Astrocyte (in vitro differentiated cells and primary cell): ENCODE measurements at regions not wholly inside any gene's neighbourhood (a gene's known extent, or its start where the extent isn't known, plus 50 kb on each side); places are given as distances from the start of the nearest gene placed in this dataset.

ENCODE experiments used
- DNase-seq: peaks from one replicate; pipeline ENCODE4 v3.0.0-alpha.2; 2010; ENCODE audit warnings: low read depth
- FAIRE-seq: peaks from 2 replicates; lab custom pipeline; 2011; peaks lifted over from hg19 to GRCh38; lab: Jason Lieb, UNC
- H2AFZ ChIP-seq: 2 replicates; pipeline ENCODE4 v1.6.0; 2012; ENCODE audit warnings: low read depth, low read length, inconsistent platforms
- H3K27ac ChIP-seq: 2 replicates; pipeline ENCODE4 v1.5.1; 2011; ENCODE audit warnings: low read depth, low read length, inconsistent platforms
- H3K27me3 ChIP-seq: 2 replicates; pipeline ENCODE4 v1.6.0; 2011; ENCODE audit warnings: low read length, inconsistent platforms; ENCODE audit not compliant: insufficient read depth
- H3K36me3 ChIP-seq: 2 replicates; pipeline ENCODE4 v1.5.1; 2011; ENCODE audit warnings: low read length, inconsistent platforms; ENCODE audit not compliant: insufficient read depth
- H3K4me1 ChIP-seq: 2 replicates; pipeline ENCODE4 v1.5.1; 2011; ENCODE audit warnings: low read length, inconsistent platforms; ENCODE audit not compliant: insufficient read depth
- H3K4me2 ChIP-seq: 2 replicates; pipeline ENCODE4 v1.6.0; 2012; ENCODE audit warnings: low read length, inconsistent platforms
- H3K4me3 ChIP-seq: 2 replicates; pipeline ENCODE4 v1.5.1; 2011; ENCODE audit warnings: low read depth, mild to moderate bottlenecking, low read length, inconsistent platforms; ENCODE audit not compliant: insufficient read depth
- H3K79me2 ChIP-seq: 2 replicates; pipeline ENCODE4 v1.6.0; 2012; ENCODE audit warnings: mild to moderate bottlenecking, low read length, inconsistent platforms; ENCODE audit not compliant: insufficient read depth
- H3K9ac ChIP-seq: 2 replicates; pipeline ENCODE4 v1.6.0; 2012; ENCODE audit warnings: mild to moderate bottlenecking, low read length, inconsistent platforms
- H3K9me3 ChIP-seq: 2 replicates; pipeline ENCODE4 v1.5.1; 2012; ENCODE audit warnings: low read depth, mild to moderate bottlenecking, low read length, inconsistent platforms; ENCODE audit not compliant: insufficient read depth
- H4K20me1 ChIP-seq: 2 replicates; pipeline ENCODE4 v1.6.0; 2012; ENCODE audit warnings: low read length, inconsistent platforms; ENCODE audit not compliant: insufficient read depth
- H3K27ac Mint-ChIP-seq: one replicate; pipeline ENCODE4 v1.8.0; 2021; ENCODE audit warnings: mild to moderate bottlenecking, mixed read lengths; ENCODE audit not compliant: unreplicated experiment
- H3K27me3 Mint-ChIP-seq: one replicate; pipeline ENCODE4 v1.8.0; 2021; ENCODE audit warnings: low read depth, mixed read lengths; ENCODE audit not compliant: unreplicated experiment
- H3K36me3 Mint-ChIP-seq: one replicate; pipeline ENCODE4 v1.8.0; 2021; ENCODE audit warnings: low read depth, mixed read lengths; ENCODE audit not compliant: unreplicated experiment
- H3K4me1 Mint-ChIP-seq: one replicate; pipeline ENCODE4 v1.8.0; 2021; ENCODE audit warnings: low read depth, mixed read lengths; ENCODE audit not compliant: unreplicated experiment
- H3K4me3 Mint-ChIP-seq: one replicate; pipeline ENCODE4 v1.8.0; 2021; ENCODE audit warnings: mild to moderate bottlenecking, moderate library complexity, mixed read lengths; ENCODE audit not compliant: unreplicated experiment
- H3K9me3 Mint-ChIP-seq: one replicate; pipeline ENCODE4 v1.8.0; 2021; ENCODE audit warnings: mild to moderate bottlenecking, mixed read lengths; ENCODE audit not compliant: unreplicated experiment
- EZH2 ChIP-seq: IDR thresholded peaks from 2 replicates; pipeline ENCODE4 v1.6.1; 2012; ENCODE audit warnings: mild to moderate bottlenecking, low read length, inconsistent platforms; ENCODE audit not compliant: insufficient read depth
- TF ChIP-seq, protein P1 (sequence below): IDR thresholded peaks from 2 replicates; pipeline ENCODE4 v1.5.1; 2011; ENCODE audit warnings: low read depth, mild to moderate bottlenecking, inconsistent platforms, low read length, moderate library complexity; ENCODE audit not compliant: insufficient read depth

- H3K36me3 Mint-ChIP-seq = no peaks in the 10 kb centered on the region
- no peaks in the 10 kb centered on the region for H3K27me3 ChIP-seq
- H3K27me3 Mint-ChIP-seq = no peaks in the 10 kb centered on the region
- H3K9ac ChIP-seq = no peak overlapping the region
- no peak overlapping the region for H3K4me3 Mint-ChIP-seq
- H3K4me3 ChIP-seq = no peak overlapping the region
- H4K20me1 ChIP-seq = no peaks in the 10 kb centered on the region
- peaks cover 2% of the 10 kb centered on the region for H3K9me3 Mint-ChIP-seq
- H3K79me2 ChIP-seq = no peaks in the 10 kb centered on the region
- H3K36me3 ChIP-seq = no peaks in the 10 kb centered on the region
- no peak overlapping the region for H3K4me2 ChIP-seq
- FAIRE-seq (no peak), DNase-seq (no peak)
- no peaks in the 10 kb centered on the region for H3K4me1 Mint-ChIP-seq
- H3K27ac Mint-ChIP-seq = no peak overlapping the region
- H3K9me3 ChIP-seq = no peaks in the 10 kb centered on the region
- no peaks in the 10 kb centered on the region for H3K4me1 ChIP-seq
- no peak overlapping the region for H2AFZ ChIP-seq
- TF ChIP-seq, protein P1, sequence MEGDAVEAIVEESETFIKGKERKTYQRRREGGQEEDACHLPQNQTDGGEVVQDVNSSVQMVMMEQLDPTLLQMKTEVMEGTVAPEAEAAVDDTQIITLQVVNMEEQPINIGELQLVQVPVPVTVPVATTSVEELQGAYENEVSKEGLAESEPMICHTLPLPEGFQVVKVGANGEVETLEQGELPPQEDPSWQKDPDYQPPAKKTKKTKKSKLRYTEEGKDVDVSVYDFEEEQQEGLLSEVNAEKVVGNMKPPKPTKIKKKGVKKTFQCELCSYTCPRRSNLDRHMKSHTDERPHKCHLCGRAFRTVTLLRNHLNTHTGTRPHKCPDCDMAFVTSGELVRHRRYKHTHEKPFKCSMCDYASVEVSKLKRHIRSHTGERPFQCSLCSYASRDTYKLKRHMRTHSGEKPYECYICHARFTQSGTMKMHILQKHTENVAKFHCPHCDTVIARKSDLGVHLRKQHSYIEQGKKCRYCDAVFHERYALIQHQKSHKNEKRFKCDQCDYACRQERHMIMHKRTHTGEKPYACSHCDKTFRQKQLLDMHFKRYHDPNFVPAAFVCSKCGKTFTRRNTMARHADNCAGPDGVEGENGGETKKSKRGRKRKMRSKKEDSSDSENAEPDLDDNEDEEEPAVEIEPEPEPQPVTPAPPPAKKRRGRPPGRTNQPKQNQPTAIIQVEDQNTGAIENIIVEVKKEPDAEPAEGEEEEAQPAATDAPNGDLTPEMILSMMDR = no peak
- no peak for TF ChIP-seq EZH2
- no peak overlapping the region for H3K27ac ChIP-seq
Observed at GRCh38 chr9:29861803-29862202, 2288.5 kb upstream of the C9orf72 start.

GRCh38 chr9:29865764-29866313, 2292.6 kb upstream of the C9orf72 start:
- Histone ChIP-seq H3K27ac (no peak overlapping the region), H3K27me3 (no peaks in the 10 kb centered on the region), H3K36me3 (no peaks in the 10 kb centered on the region), H2AFZ (no peak overlapping the region), H3K9ac (no peak overlapping the region), H3K4me2 (no peak overlapping the region), H3K4me1 (no peaks in the 10 kb centered on the region), H4K20me1 (no peaks in the 10 kb centered on the region), H3K9me3 (no peaks in the 10 kb centered on the region), H3K4me3 (no peak overlapping the region), H3K79me2 (no peaks in the 10 kb centered on the region)
- H3K4me3 Mint-ChIP-seq = no peak overlapping the region
- no peak for DNase-seq
- TF ChIP-seq EZH2 = no peak
- TF ChIP-seq, protein P1 = no peak
- no peaks in the 10 kb centered on the region for H3K27me3 Mint-ChIP-seq
- H3K4me1 Mint-ChIP-seq = no peaks in the 10 kb centered on the region
- FAIRE-seq = no peak
- H3K36me3 Mint-ChIP-seq = no peaks in the 10 kb centered on the region
- H3K27ac Mint-ChIP-seq = no peak overlapping the region
- H3K9me3 Mint-ChIP-seq = peaks cover 2% of the 10 kb centered on the region

- Mint-ChIP-seq H3K4me1 (no peaks in the 10 kb centered on the region), H3K27ac (no peak overlapping the region), H3K4me3 (no peak overlapping the region), H3K27me3 (no peaks in the 10 kb centered on the region), H3K36me3 (no peaks in the 10 kb centered on the region), H3K9me3 (peaks cover 2% of the 10 kb centered on the region)
- no peaks in the 10 kb centered on the region for H3K79me2 ChIP-seq
- H2AFZ ChIP-seq = no peak overlapping the region
- no peak for TF ChIP-seq EZH2
- TF ChIP-seq, protein P1 = no peak
- H4K20me1 ChIP-seq = no peaks in the 10 kb centered on the region
- no peak for FAIRE-seq
- H3K27ac ChIP-seq = no peak overlapping the region
- no peaks in the 10 kb centered on the region for H3K9me3 ChIP-seq
- H3K36me3 ChIP-seq = no peaks in the 10 kb centered on the region
- DNase-seq = no peak
- no peak overlapping the region for H3K4me2 ChIP-seq
- no peak overlapping the region for H3K4me3 ChIP-seq
- no peak overlapping the region for H3K9ac ChIP-seq
- no peaks in the 10 kb centered on the region for H3K4me1 ChIP-seq
- no peaks in the 10 kb centered on the region for H3K27me3 ChIP-seq
Observed at GRCh38 chr9:29866556-29866955, 2293.3 kb upstream of the C9orf72 start.
